Hepatocyte (in vitro differentiated cells): ENCODE measurements at regions not wholly inside any gene's neighbourhood (a gene's known extent, or its start where the extent isn't known, plus 50 kb on each side); places are given as distances from the start of the nearest gene placed in this dataset.

Source experiments
- EZH2 ChIP-seq: fragments of 200-600 bp; sonication (generic); IDR thresholded peaks from 2 replicates; pipeline ENCODE4 v1.6.1; 2016; ENCODE audit warnings: antibody characterized with exemption, mild to moderate bottlenecking, borderline replicate concordance
- TF ChIP-seq, protein P1 (sequence below): fragments of 200-600 bp; sonication (generic); IDR thresholded peaks from 2 replicates; pipeline ENCODE4 v1.5.1; 2016; ENCODE audit warnings: antibody characterized with exemption, mild to moderate bottlenecking; ENCODE audit not compliant: poor library complexity

- no peak for TF ChIP-seq EZH2
- TF ChIP-seq, protein P1, sequence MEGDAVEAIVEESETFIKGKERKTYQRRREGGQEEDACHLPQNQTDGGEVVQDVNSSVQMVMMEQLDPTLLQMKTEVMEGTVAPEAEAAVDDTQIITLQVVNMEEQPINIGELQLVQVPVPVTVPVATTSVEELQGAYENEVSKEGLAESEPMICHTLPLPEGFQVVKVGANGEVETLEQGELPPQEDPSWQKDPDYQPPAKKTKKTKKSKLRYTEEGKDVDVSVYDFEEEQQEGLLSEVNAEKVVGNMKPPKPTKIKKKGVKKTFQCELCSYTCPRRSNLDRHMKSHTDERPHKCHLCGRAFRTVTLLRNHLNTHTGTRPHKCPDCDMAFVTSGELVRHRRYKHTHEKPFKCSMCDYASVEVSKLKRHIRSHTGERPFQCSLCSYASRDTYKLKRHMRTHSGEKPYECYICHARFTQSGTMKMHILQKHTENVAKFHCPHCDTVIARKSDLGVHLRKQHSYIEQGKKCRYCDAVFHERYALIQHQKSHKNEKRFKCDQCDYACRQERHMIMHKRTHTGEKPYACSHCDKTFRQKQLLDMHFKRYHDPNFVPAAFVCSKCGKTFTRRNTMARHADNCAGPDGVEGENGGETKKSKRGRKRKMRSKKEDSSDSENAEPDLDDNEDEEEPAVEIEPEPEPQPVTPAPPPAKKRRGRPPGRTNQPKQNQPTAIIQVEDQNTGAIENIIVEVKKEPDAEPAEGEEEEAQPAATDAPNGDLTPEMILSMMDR = no peak
Measured at GRCh38 chr6:17006543-17006942, 95.3 kb upstream of the STMND1 start.
